ENCODE measurements at regions not wholly inside any gene's neighbourhood (a gene's known extent, or its start where the extent isn't known, plus 50 kb on each side); places are given as distances from the start of the nearest gene placed in this dataset.
"Not testable (repeated sequence)": the region's sequence is repeated elsewhere in the genome, so short reads cannot be mapped to it uniquely, and the experiment has no call there.

DNA sequence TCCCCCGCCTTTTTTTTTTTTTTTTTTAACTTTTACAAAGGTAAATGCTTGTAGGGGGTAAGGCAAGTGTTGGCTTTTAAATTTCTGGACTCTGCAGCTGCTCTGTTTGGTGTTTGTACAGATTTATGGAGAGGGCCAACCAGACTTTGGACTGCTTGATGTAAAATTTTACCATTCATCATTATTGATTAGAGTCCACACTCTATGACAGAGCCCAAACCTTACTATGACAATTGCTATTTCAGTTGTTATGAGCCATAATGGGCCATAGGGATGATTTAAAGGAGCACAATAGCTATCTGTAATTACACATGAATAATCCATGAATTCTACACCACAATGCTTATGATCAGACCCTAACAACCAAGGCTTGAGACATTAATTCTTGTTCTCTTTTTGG lies 867.2 kb downstream of the NR2F1-AS1 start:
- DNase-seq (ENCODE audit: low read depth): no peak
- TF ChIP-seq, protein P1, sequence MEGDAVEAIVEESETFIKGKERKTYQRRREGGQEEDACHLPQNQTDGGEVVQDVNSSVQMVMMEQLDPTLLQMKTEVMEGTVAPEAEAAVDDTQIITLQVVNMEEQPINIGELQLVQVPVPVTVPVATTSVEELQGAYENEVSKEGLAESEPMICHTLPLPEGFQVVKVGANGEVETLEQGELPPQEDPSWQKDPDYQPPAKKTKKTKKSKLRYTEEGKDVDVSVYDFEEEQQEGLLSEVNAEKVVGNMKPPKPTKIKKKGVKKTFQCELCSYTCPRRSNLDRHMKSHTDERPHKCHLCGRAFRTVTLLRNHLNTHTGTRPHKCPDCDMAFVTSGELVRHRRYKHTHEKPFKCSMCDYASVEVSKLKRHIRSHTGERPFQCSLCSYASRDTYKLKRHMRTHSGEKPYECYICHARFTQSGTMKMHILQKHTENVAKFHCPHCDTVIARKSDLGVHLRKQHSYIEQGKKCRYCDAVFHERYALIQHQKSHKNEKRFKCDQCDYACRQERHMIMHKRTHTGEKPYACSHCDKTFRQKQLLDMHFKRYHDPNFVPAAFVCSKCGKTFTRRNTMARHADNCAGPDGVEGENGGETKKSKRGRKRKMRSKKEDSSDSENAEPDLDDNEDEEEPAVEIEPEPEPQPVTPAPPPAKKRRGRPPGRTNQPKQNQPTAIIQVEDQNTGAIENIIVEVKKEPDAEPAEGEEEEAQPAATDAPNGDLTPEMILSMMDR (conservative IDR thresholded peaks at IDR 0.05; ENCODE audit: low read depth, low read length): no peak

DNA sequence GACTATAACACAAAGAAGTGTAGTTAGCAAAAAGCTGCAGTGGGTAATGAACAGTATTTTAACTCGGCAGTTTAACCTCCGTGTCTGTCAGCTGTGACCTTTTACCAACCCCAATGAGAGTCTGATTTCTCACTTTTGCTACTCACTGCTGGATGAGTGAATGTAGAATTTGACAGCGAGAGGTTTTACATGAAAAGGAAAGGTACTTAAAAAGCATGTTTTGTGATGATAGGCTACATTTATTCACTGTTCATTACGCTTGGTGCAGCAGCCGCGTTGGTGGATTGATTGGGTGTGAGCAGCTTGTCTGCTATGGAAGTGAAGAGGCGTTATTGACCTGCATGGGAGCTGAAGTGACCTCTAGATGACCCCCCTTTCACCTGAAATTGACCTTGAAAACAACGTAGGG lies 867.7 kb downstream of the NR2F1-AS1 start:
- no peak overlapping the region for H3K4me3 ChIP-seq (ENCODE audit: low read depth, low read length)
- TF ChIP-seq, protein P1 (conservative IDR thresholded peaks at IDR 0.05; ENCODE audit: low read depth, low read length): no peak
- DNase-seq (ENCODE audit: low read depth): no peak

More for the DNA sequence above, 867.2 kb downstream of the NR2F1-AS1 start:
- no peak overlapping the region for H3K4me3 ChIP-seq (ENCODE audit: low read depth, low read length)

DNA sequence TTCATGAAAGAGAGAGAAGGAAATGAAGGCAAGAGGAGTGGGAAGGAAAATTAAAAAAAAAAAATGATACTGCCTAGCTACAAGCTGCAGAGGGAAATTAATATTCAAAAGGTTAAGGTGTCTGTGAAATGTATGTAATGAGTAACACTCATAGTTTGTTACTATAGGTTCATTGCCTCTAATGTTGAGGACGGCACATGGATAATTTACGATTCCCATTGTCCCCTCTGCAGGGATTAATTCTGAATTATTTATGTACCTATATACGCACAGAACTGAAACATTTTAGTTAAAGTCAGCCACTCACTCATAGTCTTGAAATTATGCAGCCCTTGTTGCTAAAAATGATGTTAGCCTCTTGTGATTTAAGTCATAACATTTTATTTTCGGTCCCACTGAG lies 869.1 kb downstream of the NR2F1-AS1 start:
- DNase-seq (ENCODE audit: low read depth): no peak
- H3K4me3 ChIP-seq (ENCODE audit: low read depth, low read length): no peak overlapping the region
- TF ChIP-seq, protein P1 (conservative IDR thresholded peaks at IDR 0.05; ENCODE audit: low read depth, low read length): no peak

DNA sequence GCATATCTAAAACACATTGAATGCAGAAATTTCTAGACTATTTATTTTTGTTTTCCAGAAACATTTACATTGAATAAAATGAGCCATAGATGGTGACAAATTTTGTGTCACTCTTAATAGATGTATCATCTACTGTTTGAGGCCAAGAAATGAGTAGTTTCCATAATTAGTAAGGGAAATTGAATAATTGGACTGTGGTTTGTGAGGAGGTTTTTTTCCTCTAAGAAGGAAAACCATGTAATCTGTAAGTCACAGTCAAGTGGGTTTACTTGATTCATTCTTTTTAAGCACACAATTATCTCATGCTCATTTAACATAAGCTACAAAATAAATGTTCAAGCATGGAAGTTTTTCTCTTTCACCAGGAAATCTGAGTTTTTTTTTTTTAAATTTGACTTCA lies 876.4 kb downstream of the NR2F1-AS1 start:
- no peak for DNase-seq (ENCODE audit: low read depth)
- H3K4me3 ChIP-seq (ENCODE audit: low read depth, low read length): no peak overlapping the region
- TF ChIP-seq, protein P1 (conservative IDR thresholded peaks at IDR 0.05; ENCODE audit: low read depth, low read length): no peak

DNA sequence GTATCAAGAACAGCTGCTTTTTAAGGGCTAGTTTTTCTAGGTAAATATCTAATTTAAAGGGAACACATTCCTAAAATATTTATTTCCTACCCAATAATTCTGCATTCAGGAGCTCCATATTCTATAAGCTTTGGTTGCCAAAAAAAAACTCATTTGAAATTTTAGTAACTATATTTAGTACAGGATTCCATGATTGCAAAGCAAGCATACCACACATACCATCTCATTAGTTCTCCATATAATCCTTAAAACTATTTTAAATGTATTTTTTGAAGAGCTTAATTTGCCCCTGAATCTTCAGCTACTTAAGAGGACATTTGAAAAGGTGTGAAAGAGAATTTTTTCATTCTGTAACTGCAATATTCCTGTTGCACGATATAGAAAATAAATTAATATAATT lies 877.0 kb downstream of the NR2F1-AS1 start:
- H3K4me3 ChIP-seq (ENCODE audit: low read depth, low read length): no peak overlapping the region
- TF ChIP-seq, protein P1 (conservative IDR thresholded peaks at IDR 0.05; ENCODE audit: low read depth, low read length): no peak
- DNase-seq (ENCODE audit: low read depth): no peak

DNA sequence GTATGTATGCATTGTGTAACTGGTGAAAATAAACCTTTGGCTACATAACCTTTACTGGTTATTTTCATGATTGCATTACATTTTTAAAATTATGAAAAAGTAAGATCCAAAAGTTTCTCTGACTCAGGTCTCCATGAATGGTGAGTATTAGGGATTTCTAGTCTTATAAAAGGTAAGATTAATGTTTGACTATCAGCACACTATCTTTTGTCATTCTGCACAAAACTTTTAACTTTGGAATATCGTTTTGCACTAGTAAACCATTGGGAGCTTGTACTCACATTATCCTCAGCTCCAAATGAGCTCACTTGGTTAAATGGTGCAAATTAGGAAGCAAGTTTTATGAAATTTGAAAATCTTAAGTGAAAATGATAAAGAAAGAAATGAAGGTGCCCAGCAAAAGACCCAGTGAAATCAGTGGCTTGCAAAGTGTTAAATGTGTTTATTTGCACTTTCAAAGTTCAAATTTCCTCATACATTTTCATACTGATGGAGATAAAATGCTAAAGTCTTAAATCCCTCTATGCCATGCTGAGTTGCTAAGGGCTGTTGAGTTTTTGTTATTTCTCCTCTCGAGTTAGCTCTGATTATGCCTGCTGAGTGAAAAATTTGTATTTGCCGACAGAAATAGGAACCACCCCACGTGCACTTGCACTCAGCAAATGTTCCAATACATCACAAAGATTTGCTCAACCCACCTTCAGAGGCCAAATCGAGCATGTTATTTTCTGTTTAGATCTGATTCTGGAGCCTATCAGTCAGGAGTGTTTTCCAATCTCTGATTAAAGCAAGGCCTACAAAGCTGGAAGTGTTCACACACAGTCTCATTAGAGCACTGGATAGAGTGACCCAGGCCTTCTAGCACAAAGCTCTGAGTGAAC lies 885.7 kb downstream of the NR2F1-AS1 start:
- no peak for DNase-seq (ENCODE audit: low read depth)
- TF ChIP-seq, protein P1 (conservative IDR thresholded peaks at IDR 0.05; ENCODE audit: low read depth, low read length): no peak
- H3K4me3 ChIP-seq (ENCODE audit: low read depth, low read length): no peak overlapping the region

DNA sequence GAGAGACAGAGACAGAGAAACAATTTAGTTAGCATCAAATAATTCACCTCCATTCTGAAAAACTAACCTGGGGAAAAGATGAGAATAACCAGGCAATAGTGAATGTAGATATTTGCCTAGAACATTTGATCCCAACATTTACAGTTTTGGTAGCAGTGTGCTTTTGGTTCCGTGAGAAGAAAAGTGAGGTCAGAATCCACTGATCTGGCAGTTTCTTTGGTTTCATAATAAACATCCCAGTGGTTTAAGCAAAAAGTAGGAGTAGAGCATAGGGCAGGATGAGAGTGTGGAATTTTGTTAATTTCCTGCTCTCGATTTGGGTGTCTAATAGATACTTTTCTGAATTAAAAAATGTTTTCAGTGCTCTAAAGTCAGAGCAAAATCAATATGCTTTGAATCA lies 887.0 kb downstream of the NR2F1-AS1 start:
- TF ChIP-seq, protein P1 (conservative IDR thresholded peaks at IDR 0.05; ENCODE audit: low read depth, low read length): no peak
- no peak overlapping the region for H3K4me3 ChIP-seq (ENCODE audit: low read depth, low read length)
- DNase-seq (ENCODE audit: low read depth): no peak

DNA sequence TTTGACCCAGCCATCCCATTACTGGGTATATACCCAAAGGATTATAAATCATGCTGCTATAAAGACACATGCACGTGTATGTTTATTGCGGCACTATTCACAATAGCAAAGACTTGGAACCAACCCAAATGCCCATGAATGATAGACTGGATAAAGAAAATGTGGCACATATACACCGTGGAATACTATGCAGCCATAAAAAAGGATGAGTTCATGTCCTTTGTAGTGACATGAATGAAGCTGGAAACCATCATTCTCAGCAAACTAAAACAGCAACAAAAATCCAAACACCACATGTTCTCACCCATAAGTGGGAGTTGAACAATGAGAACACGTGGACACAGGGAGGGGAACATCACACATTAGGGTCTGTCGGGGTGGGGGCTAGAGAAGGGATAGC lies 889.1 kb downstream of the NR2F1-AS1 start:
- not testable (repeated sequence) for H3K4me3 ChIP-seq (ENCODE audit: low read depth, low read length); DNase-seq (ENCODE audit: low read depth)

All from epithelial cell of proximal tubule (primary cell).